Astrocyte of the cerebellum (primary cell): ENCODE measurements at regions not wholly inside any gene's neighbourhood (a gene's known extent, or its start where the extent isn't known, plus 50 kb on each side); places are given as distances from the start of the nearest gene placed in this dataset.

Experiments
- DNase-seq: peaks from one replicate; pipeline ENCODE4 v3.0.0-alpha.2; 2011; ENCODE audit warnings: low read depth
- H3K4me3 ChIP-seq: 2 replicates; pipeline ENCODE4 v1.5.1; 2011; ENCODE audit warnings: mild to moderate bottlenecking, low read depth, low read length, moderate library complexity
- in situ Hi-C: cut with HindIII; loops from 2 replicates; pipeline ENCODE4 v1.10.0; 2017; ENCODE audit warnings: low sequenced_read_pairs
- TF ChIP-seq, protein P1 (sequence below): IDR thresholded peaks from 2 replicates; pipeline ENCODE4 v1.5.1; 2012; ENCODE audit warnings: low read length, low read depth, moderate library complexity, mild to moderate bottlenecking; ENCODE audit errors: missing control alignments

DNA sequence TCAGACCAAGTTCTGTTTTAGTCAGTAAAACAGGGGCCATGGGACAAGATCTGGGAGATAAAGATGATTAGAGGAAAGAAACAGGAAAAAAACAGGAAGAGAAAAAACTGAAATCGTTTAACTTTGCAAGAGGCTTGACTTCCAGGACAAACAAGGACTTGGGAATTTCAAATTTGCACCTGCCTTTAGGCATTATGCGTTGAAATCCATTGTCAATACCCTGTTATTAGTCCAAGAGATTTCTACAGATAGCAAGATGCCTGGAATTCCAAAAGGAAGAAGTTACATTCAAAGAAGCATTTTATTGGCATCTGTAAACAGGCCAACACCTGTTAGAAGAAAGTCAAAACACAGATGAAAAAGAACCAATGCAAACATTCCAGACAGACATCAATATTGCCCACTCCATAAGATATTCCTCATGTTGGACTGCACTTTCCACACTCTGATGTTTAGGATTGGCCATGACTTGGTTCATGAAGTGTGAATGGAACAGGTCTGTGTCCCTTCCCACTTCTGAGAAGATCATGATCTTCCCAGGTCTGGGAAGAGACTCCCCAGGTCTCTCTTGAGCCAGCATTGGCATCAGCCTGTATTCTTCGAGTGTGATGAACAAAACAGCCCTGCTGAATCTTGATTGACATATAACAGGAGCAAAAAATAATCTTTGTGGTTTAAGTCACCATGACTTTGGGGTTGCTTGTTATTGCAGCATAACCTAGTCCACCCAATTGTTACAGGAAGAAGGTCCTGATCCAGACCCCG, 181.4 kb upstream of the FN1 start:
- in situ Hi-C loops = no loop called here
- no peak for DNase-seq
- TF ChIP-seq, protein P1, sequence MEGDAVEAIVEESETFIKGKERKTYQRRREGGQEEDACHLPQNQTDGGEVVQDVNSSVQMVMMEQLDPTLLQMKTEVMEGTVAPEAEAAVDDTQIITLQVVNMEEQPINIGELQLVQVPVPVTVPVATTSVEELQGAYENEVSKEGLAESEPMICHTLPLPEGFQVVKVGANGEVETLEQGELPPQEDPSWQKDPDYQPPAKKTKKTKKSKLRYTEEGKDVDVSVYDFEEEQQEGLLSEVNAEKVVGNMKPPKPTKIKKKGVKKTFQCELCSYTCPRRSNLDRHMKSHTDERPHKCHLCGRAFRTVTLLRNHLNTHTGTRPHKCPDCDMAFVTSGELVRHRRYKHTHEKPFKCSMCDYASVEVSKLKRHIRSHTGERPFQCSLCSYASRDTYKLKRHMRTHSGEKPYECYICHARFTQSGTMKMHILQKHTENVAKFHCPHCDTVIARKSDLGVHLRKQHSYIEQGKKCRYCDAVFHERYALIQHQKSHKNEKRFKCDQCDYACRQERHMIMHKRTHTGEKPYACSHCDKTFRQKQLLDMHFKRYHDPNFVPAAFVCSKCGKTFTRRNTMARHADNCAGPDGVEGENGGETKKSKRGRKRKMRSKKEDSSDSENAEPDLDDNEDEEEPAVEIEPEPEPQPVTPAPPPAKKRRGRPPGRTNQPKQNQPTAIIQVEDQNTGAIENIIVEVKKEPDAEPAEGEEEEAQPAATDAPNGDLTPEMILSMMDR = no peak

DNA sequence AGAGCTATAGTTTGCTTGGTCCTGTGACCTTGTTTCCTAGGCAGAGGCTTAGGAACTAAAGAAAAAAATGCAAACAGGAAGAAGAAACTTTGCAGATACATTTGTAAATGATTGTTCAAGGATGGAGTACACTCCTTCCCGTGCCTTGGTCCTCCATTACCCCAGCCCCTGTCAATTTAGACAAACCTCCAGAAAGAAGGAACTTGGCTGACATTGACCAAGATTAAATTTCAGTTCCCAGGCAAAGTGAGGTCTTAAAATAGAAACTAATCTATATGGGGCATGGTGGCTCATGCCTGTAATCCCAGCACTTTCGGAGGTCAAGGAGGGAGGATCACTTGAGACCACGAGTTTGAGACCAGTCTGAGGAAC, 179.9 kb upstream of the FN1 start:
- TF ChIP-seq, protein P1 = no peak
- DNase-seq = no peak
- H3K4me3 ChIP-seq = no peak overlapping the region
- in situ Hi-C loops = no loop called here

More for the DNA sequence above, 181.4 kb upstream of the FN1 start:
- no peak overlapping the region for H3K4me3 ChIP-seq

DNA sequence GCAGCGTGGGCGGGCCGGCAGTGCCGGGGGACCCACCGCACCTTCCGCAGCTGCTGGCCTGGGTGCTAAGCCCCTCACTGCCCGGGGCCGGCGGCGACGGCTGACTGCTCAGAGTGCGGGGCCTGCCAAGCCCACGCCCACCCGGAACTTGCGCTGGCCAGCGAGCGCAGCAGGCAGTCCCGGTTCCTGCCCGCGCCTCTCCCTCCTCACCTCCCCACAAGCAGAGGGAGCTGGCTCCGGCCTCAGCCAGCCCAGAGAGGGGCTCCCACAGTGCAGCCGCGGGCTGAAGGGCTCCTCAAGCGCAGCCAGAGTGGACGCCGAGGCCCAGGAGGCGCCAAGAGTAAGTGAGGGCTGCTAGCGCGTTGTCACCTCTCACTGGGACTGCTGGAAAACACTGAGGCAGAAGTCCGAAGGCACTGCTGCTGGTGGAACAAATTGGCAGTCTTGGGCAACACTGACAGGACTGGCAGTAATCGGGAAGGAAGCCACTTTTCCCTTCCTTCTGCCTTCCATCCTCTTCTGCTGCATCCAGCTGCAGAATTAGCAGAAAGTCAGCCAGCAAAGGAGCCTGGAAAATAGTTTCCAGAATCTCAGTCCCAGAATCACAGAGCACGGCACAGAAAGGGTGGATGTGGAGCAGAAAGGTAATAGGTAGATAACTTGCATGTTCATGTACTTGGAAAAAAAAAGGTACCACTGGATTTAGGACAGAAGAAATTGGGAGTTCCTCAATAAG, 179.4 kb upstream of the FN1 start:
- H3K4me3 ChIP-seq = no peak overlapping the region
- TF ChIP-seq, protein P1 = no peak
- in situ Hi-C loops = no loop called here
- no peak for DNase-seq

DNA sequence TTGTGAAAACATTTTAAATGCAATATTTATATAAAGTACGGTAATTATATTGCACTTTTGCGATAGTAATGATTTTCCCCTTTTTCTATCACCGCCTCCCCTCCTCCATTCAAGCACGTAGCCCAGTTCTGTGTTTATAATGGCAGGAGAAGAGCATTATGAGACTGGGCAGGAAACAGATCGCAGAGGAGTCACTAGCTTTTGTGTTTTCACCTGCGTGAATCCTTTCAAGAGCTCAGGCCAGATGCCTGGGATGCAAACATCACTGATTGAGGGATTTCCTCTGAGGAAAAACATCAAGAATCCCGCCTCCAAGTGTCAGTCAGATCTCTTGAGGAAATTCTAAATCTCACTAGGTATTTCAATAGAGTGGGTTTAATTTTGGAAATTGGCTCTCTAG, 178.4 kb upstream of the FN1 start:
- in situ Hi-C loops = loop anchor here (5.0 kb wide), 1 partner anchor 63 kb away; no protein-coding TSS in a partner anchor
- H3K4me3 ChIP-seq = no peak overlapping the region
- TF ChIP-seq, protein P1 = no peak
- no peak for DNase-seq

DNA sequence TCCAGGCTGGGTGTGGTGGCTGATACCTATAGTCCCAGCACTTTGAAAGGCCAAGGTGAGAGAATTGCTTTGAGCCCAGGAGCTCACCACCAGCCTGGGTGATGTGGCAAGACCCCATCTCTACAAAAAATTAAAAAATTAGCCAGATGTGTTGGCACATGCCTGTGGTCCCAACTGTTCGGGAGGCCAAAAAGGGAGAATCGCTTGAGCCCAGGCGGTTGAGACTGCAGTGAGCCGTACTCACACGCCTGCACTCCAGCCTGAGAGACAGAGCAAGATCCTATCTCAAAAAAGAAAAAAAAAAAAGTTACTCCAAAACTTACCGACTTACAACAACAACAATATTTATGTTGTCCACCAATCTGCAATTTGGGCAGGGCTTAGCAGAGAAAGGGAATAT, 178.0 kb upstream of the FN1 start:
- in situ Hi-C loops = loop anchor here (5.0 kb wide), 1 partner anchor 63 kb away; no protein-coding TSS in a partner anchor
- TF ChIP-seq, protein P1 = no peak
- no peak for DNase-seq
- H3K4me3 ChIP-seq = no peak overlapping the region

GRCh38 chr2:215613280-215613679, 177.4 kb upstream of the FN1 start:
- no peak for DNase-seq
- in situ Hi-C loops = loop anchor here (5.0 kb wide), 1 partner anchor 64 kb away; no protein-coding TSS in a partner anchor
- TF ChIP-seq, protein P1 = no peak
- H3K4me3 ChIP-seq = no peak overlapping the region
